BLaER1 (cell line): ENCODE measurements at regions not wholly inside any gene's neighbourhood (a gene's known extent, or its start where the extent isn't known, plus 50 kb on each side); places are given as distances from the start of the nearest gene placed in this dataset.

Source experiments
- H3K27ac ChIP-seq: shearing (Covaris generic); formaldehyde crosslinking; 2 replicates; pipeline ENCODE4 v1.8.1; 2022
- H3K27me3 ChIP-seq: shearing (Covaris generic); formaldehyde crosslinking; 2 replicates; pipeline ENCODE4 v1.8.1; 2022
- H3K36me3 ChIP-seq: shearing (Covaris generic); formaldehyde crosslinking; 2 replicates; pipeline ENCODE4 v1.8.1; 2022
- H3K4me1 ChIP-seq: shearing (Covaris generic); formaldehyde crosslinking; 2 replicates; pipeline ENCODE4 v1.8.1; 2022
- H3K4me2 ChIP-seq: shearing (Covaris generic); formaldehyde crosslinking; 2 replicates; pipeline ENCODE4 v1.8.1; 2022
- H3K4me3 ChIP-seq: shearing (Covaris generic); formaldehyde crosslinking; 2 replicates; pipeline ENCODE4 v1.8.1; 2022
- H3K9ac ChIP-seq: shearing (Covaris generic); formaldehyde crosslinking; 2 replicates; pipeline ENCODE4 v1.8.1; 2022
- H3K9me3 ChIP-seq: shearing (Covaris generic); formaldehyde crosslinking; 2 replicates; pipeline ENCODE4 v1.8.1; 2022
- H4K20me1 ChIP-seq: shearing (Covaris generic); formaldehyde crosslinking; 2 replicates; pipeline ENCODE4 v1.8.1; 2022
- Cebpa-rat ChIP-seq: shearing (Covaris generic); IDR thresholded peaks from 2 replicates; pipeline ENCODE4 v1.8.1; 2022

- no peak overlapping the region for H3K4me2 ChIP-seq
- H3K27ac ChIP-seq, result no peak overlapping the region
- H3K4me3 ChIP-seq, result no peak overlapping the region
- no peaks in the 10 kb centered on the region for H3K27me3 ChIP-seq
- H4K20me1 ChIP-seq, result no peaks in the 10 kb centered on the region
- H3K36me3 ChIP-seq, result no peaks in the 10 kb centered on the region
- H3K9me3 ChIP-seq, result no peaks in the 10 kb centered on the region; the same call in 1 of the 2 replicates
- H3K9ac ChIP-seq, result no peak overlapping the region
- TF ChIP-seq Cebpa-rat, result no peak
- no peaks in the 10 kb centered on the region for H3K4me1 ChIP-seq
Measured at GRCh38 chr17:68782789-68783188, 172.4 kb downstream of the ABCA8 start.

- H4K20me1 ChIP-seq, result no peaks in the 10 kb centered on the region
- H3K9me3 ChIP-seq, result no peaks in the 10 kb centered on the region; the same call in 1 of the 2 replicates
- H3K4me2 ChIP-seq, result no peak overlapping the region
- H3K9ac ChIP-seq, result no peak overlapping the region
- H3K27me3 ChIP-seq, result no peaks in the 10 kb centered on the region
- no peak overlapping the region for H3K4me3 ChIP-seq
- H3K4me1 ChIP-seq, result no peaks in the 10 kb centered on the region
- TF ChIP-seq Cebpa-rat, result no peak
- H3K36me3 ChIP-seq, result no peaks in the 10 kb centered on the region
- no peak overlapping the region for H3K27ac ChIP-seq
Measured at GRCh38 chr17:68780596-68780995, 174.6 kb downstream of the ABCA8 start.

GRCh38 chr17:68778726-68779125, 176.5 kb downstream of the ABCA8 start:
- no peak for TF ChIP-seq Cebpa-rat
- Histone ChIP-seq H3K4me1 (peaks cover 13% of the 10 kb centered on the region), H3K4me3 (no peak overlapping the region), H3K27me3 (no peaks in the 10 kb centered on the region), H3K36me3 (no peaks in the 10 kb centered on the region), H3K27ac (no peak overlapping the region), H3K4me2 (no peak overlapping the region), H3K9me3 (no peaks in the 10 kb centered on the region; the same call in 1 of the 2 replicates), H3K9ac (no peak overlapping the region), H4K20me1 (no peaks in the 10 kb centered on the region)

- Histone ChIP-seq H3K4me2 (no peak overlapping the region), H3K9me3 (no peaks in the 10 kb centered on the region; the same call in 1 of the 2 replicates), H3K4me1 (peaks cover 15% of the 10 kb centered on the region), H3K27ac (no peak overlapping the region), H4K20me1 (no peaks in the 10 kb centered on the region), H3K27me3 (no peaks in the 10 kb centered on the region), H3K36me3 (no peaks in the 10 kb centered on the region), H3K4me3 (no peak overlapping the region), H3K9ac (no peak overlapping the region)
- TF ChIP-seq Cebpa-rat, result no peak
Measured at GRCh38 chr17:68777856-68778694, 176.9 kb upstream of the FAM20A start.

GRCh38 chr17:68777243-68777855, 176.2 kb upstream of the FAM20A start:
- H3K9ac ChIP-seq, result no peak overlapping the region; the same call in 1 of the 2 replicates
- no peak overlapping the region for H3K27ac ChIP-seq
- peaks cover 15% of the 10 kb centered on the region for H3K4me1 ChIP-seq
- H3K4me3 ChIP-seq, result no peak overlapping the region
- no peak overlapping the region for H3K4me2 ChIP-seq
- no peaks in the 10 kb centered on the region for H3K36me3 ChIP-seq
- no peaks in the 10 kb centered on the region for H3K27me3 ChIP-seq
- no peaks in the 10 kb centered on the region for H3K9me3 ChIP-seq
- no peak for TF ChIP-seq Cebpa-rat
- H4K20me1 ChIP-seq, result no peaks in the 10 kb centered on the region

GRCh38 chr17:68776451-68776850, 175.3 kb upstream of the FAM20A start:
- no peak for TF ChIP-seq Cebpa-rat
- Histone ChIP-seq H3K27ac (no peak overlapping the region), H3K9me3 (no peaks in the 10 kb centered on the region)

GRCh38 chr17:68775969-68776368, 174.8 kb upstream of the FAM20A start:
- no peak overlapping the region for H3K9ac ChIP-seq

More at GRCh38 chr17:68776451-68776850, 175.3 kb upstream of the FAM20A start:
- Histone ChIP-seq H3K36me3 (no peaks in the 10 kb centered on the region), H4K20me1 (no peaks in the 10 kb centered on the region), H3K4me2 (no peak overlapping the region), H3K4me1 (peaks cover 15% of the 10 kb centered on the region), H3K4me3 (no peak overlapping the region), H3K9ac (no peak overlapping the region), H3K27me3 (no peaks in the 10 kb centered on the region)

GRCh38 chr17:68775318-68775717, 174.2 kb upstream of the FAM20A start:
- Histone ChIP-seq H3K27ac (no peak overlapping the region), H3K4me1 (peaks cover 15% of the 10 kb centered on the region), H4K20me1 (no peaks in the 10 kb centered on the region), H3K36me3 (no peaks in the 10 kb centered on the region), H3K9me3 (no peaks in the 10 kb centered on the region), H3K27me3 (no peaks in the 10 kb centered on the region), H3K4me2 (no peak overlapping the region), H3K4me3 (no peak overlapping the region), H3K9ac (no peak overlapping the region)
- TF ChIP-seq Cebpa-rat, result no peak

More at GRCh38 chr17:68775969-68776368, 174.8 kb upstream of the FAM20A start:
- Histone ChIP-seq H3K4me1 (peaks cover 15% of the 10 kb centered on the region), H3K4me3 (no peak overlapping the region), H4K20me1 (no peaks in the 10 kb centered on the region), H3K27ac (no peak overlapping the region), H3K36me3 (no peaks in the 10 kb centered on the region), H3K4me2 (no peak overlapping the region), H3K27me3 (no peaks in the 10 kb centered on the region), H3K9me3 (no peaks in the 10 kb centered on the region)
- TF ChIP-seq Cebpa-rat, result no peak

GRCh38 chr17:68771867-68772515, 170.8 kb upstream of the FAM20A start:
- H3K4me2 ChIP-seq, result no peak overlapping the region
- H3K9ac ChIP-seq, result no peak overlapping the region
- H3K36me3 ChIP-seq, result no peaks in the 10 kb centered on the region
- H3K27me3 ChIP-seq, result no peaks in the 10 kb centered on the region
- no peak overlapping the region for H3K27ac ChIP-seq
- no peaks in the 10 kb centered on the region for H3K9me3 ChIP-seq
- TF ChIP-seq Cebpa-rat, result no peak
- H3K4me3 ChIP-seq, result no peak overlapping the region
- peaks cover 15% of the 10 kb centered on the region for H3K4me1 ChIP-seq
- no peaks in the 10 kb centered on the region for H4K20me1 ChIP-seq

GRCh38 chr17:68768804-68769203, 167.6 kb upstream of the FAM20A start:
- no peaks in the 10 kb centered on the region for H3K36me3 ChIP-seq
- no peaks in the 10 kb centered on the region for H3K9me3 ChIP-seq
- H3K27ac ChIP-seq, result no peak overlapping the region
- no peaks in the 10 kb centered on the region for H4K20me1 ChIP-seq
- H3K27me3 ChIP-seq, result no peaks in the 10 kb centered on the region
- no peak overlapping the region for H3K4me2 ChIP-seq
- no peak overlapping the region for H3K9ac ChIP-seq
- H3K4me3 ChIP-seq, result no peak overlapping the region
- H3K4me1 ChIP-seq, result peaks cover 2% of the 10 kb centered on the region
- no peak for TF ChIP-seq Cebpa-rat
